Epithelial cell of proximal tubule (primary cell): ENCODE measurements at regions not wholly inside any gene's neighbourhood (a gene's known extent, or its start where the extent isn't known, plus 50 kb on each side); places are given as distances from the start of the nearest gene placed in this dataset.

ENCODE experiments used
- DNase-seq: peaks from one replicate; pipeline ENCODE4 v3.0.0-alpha.2; 2011; ENCODE audit warnings: low read depth
- H3K4me3 ChIP-seq: 2 replicates; pipeline ENCODE4 v1.5.1; 2011; ENCODE audit warnings: low read depth, mild to moderate bottlenecking, low read length
- TF ChIP-seq, protein P1 (sequence below): conservative IDR thresholded peaks from 2 replicates; pipeline ENCODE4 v1.5.1; 2012; ENCODE audit warnings: low read depth, mild to moderate bottlenecking, low read length

DNA sequence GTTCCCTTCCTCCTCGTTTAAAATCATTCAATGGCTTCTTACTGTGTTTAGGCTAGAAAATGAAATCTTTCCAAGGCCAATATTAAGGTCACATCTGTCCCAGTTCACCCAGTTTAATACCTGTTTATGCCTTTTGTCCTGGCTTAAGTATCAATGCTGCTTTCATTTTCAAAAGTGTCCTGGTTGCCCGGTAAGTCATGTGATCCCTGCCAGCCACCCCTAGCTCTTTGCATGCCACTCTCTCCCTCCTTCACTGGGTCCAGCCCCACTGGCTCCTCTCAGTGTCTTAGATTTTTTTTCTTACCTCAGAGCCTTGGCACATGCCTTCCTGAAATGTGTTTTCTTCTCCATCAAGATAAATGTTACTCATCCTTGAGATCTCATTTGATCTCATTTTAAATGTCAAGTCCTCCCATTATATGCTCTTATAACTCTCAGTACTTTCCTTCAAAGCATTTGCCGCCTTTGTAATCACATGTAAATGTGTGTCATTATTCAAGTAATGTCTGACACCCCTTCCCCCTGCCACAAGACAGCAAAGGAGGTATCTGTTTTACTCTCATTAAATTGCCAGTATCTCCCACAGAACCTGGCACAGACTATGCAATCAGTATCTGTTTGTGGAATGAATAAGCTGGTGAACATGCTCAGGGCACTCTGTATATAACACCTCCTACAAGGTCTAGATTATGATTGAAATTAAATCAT lies 472.5 kb upstream of the RPS6KA3 start:
- DNase-seq: no peak
- TF ChIP-seq, protein P1, sequence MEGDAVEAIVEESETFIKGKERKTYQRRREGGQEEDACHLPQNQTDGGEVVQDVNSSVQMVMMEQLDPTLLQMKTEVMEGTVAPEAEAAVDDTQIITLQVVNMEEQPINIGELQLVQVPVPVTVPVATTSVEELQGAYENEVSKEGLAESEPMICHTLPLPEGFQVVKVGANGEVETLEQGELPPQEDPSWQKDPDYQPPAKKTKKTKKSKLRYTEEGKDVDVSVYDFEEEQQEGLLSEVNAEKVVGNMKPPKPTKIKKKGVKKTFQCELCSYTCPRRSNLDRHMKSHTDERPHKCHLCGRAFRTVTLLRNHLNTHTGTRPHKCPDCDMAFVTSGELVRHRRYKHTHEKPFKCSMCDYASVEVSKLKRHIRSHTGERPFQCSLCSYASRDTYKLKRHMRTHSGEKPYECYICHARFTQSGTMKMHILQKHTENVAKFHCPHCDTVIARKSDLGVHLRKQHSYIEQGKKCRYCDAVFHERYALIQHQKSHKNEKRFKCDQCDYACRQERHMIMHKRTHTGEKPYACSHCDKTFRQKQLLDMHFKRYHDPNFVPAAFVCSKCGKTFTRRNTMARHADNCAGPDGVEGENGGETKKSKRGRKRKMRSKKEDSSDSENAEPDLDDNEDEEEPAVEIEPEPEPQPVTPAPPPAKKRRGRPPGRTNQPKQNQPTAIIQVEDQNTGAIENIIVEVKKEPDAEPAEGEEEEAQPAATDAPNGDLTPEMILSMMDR: no peak
- H3K4me3 ChIP-seq: no peak overlapping the region

DNA sequence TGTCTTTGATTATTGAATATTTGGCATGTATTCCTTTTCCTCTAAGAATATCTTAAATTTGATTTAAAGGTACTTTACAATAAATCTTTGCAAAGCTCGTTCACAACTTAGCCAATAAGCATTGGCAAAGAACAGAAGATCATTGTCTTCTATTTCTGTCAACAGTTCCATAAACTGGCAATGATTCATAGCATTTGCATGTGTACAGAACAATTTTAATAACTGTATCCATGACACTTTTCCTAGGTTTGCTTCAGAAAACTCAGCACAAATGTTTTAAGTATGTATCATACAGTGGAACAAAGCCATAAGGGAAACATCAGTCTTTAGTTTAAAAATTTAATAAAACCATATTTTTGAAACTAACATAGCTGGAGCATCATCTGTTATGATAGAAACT lies 462.7 kb upstream of the RPS6KA3 start:
- no peak for DNase-seq
- no peak overlapping the region for H3K4me3 ChIP-seq
- TF ChIP-seq, protein P1: no peak

DNA sequence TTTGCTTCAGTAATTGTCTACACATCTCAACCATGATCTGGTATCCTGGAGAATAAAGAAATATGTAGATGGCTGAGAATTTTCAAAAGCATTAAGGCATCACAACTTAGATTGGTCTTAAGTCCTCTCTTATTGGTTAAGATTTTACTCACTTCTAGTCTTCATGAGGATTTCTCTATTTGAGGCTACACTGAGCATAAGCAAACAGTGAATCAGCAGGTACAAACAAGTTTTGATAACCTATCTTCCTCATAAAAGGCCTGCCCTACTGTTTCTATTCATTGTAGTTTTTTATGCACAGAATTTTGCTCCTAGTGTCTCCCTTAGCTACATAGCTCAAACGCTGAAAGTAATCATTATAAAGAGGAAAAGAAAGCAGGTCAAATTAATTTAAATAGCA lies 460.7 kb upstream of the RPS6KA3 start:
- no peak for DNase-seq
- TF ChIP-seq, protein P1: no peak
- H3K4me3 ChIP-seq: no peak overlapping the region

DNA sequence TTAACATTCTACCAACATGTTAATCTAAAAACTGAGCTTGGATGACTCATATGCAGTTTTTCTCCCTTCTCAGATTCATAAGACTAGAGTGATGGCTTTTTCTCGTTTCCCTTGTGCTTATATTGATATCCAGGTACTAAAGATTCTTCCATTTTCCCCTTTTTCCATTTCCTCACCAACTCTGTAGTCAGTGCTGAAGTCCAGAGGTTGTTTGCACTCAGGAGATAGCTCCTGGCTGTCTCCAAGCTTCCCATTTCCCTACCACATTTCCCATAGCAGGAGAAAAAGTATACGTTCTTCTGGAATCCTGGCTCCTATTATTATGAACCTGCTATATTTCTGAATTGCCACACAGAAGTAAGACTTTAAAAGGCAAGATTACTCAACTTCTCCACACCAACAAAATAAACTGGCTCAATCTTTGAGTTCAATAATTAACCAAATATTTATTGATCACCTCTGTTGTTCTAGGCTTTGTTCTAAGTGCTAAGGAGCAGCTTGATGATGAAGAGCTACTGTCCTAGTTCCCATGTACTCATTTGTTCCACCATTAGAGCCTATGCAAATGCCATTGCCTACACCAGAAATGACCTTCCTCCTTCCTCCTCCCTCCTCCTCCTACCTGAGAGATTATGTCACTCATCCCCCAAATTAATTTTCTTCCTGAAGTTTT lies 454.4 kb upstream of the RPS6KA3 start:
- H3K4me3 ChIP-seq: no peak overlapping the region
- TF ChIP-seq, protein P1: no peak
- DNase-seq: no peak

DNA sequence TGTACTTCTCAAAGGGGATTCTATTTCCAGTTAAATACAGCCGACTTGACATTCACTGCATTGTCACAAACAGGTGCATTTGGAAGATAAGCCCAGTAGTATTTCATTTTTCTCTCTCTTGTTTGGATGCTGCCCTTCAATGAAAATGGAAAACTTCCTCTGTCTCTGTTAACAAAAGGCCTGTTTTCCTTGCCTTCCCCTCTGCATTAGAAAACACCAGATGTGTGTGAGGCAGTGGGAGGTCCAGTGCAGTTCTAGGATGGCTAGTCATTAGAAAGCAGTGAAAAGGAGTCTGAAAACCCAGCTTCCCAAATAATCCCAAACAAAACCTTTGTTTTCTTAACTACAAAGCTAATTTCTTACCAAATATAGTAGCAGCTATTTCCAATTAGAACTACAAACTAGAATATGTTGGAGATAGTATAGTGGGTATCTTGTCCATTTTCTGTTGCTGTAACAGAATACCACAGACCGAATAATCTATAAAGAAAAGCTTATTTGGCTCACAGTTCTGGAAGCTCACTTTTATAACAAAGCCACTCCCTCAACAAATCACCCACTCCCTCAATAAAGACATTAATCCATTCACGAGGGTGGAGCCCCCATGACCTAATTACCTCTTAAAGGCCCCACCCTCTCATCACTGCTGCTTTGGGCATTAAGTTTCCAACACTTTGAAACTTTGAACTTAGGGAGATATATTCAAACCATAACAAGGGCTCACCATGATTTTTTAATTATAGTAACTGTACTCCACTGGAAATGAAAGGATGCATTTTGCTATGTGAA lies 452.1 kb upstream of the RPS6KA3 start:
- H3K4me3 ChIP-seq: no peak overlapping the region
- no peak for DNase-seq
- TF ChIP-seq, protein P1: no peak

DNA sequence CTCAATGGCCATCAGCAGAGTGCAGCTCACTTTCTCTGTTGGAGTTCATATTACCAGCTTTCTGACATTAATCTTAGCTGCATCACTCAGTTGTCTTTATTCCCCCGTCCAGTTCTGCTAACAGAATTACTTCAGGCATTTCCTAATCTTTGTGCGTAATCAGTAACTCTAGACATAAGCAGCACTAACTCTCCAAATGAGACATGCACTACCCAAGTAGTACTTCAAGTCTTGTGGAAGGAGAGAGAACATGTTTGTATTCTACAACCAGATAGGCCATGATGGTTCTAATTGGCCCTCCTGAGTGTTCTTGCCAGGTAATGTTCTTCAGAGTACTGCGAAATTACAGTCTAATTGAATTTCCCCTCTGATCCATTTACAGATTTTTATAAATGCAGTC lies 448.5 kb upstream of the RPS6KA3 start:
- TF ChIP-seq, protein P1: no peak
- no peak overlapping the region for H3K4me3 ChIP-seq
- no peak for DNase-seq
